ACC112 (cell line): ENCODE measurements at regions not wholly inside any gene's neighbourhood (a gene's known extent, or its start where the extent isn't known, plus 50 kb on each side); places are given as distances from the start of the nearest gene placed in this dataset.
"Not testable (repeated sequence)": the region's sequence is repeated elsewhere in the genome, so short reads cannot be mapped to it uniquely, and the experiment has no call there.

Experiments used
- H2AFZ ChIP-seq: fragments of 200-600 bp; sonication (generic); one replicate; pipeline ENCODE4 v1.6.0; 2017; ENCODE audit warnings: antibody characterized with exemption, low read length; ENCODE audit not compliant: unreplicated experiment
- H3K27ac ChIP-seq: fragments of 200-600 bp; sonication (generic); 2 replicates; pipeline ENCODE4 v1.5.1; 2014; ENCODE audit warnings: low read depth, mild to moderate bottlenecking, antibody characterized with exemption, low read length, moderate library complexity
- H3K27me3 ChIP-seq: fragments of 200-600 bp; sonication (generic); 2 replicates; pipeline ENCODE4 v1.6.1; 2014; ENCODE audit warnings: mild to moderate bottlenecking, antibody characterized with exemption, low read length, moderate library complexity, mixed read lengths; ENCODE audit not compliant: insufficient read depth
- H3K36me3 ChIP-seq: fragments of 200-600 bp; sonication (generic); 2 replicates; pipeline ENCODE4 v1.6.1; 2016; ENCODE audit warnings: mild to moderate bottlenecking, antibody characterized with exemption, low read length, moderate library complexity, mixed read lengths; ENCODE audit not compliant: insufficient read depth
- H3K4me1 ChIP-seq: fragments of 200-600 bp; sonication (generic); one replicate; pipeline ENCODE4 v1.6.1; 2016; ENCODE audit warnings: low read length, mixed read lengths; ENCODE audit not compliant: insufficient read depth, unreplicated experiment, control insufficient read depth
- H3K4me3 ChIP-seq: fragments of 200-600 bp; sonication (generic); 2 replicates; pipeline ENCODE4 v1.5.1; 2014; ENCODE audit warnings: mild to moderate bottlenecking, low read depth, low read length
- H3K79me2 ChIP-seq: fragments of 200-600 bp; sonication (generic); one replicate; pipeline ENCODE4 v1.6.0; 2016; ENCODE audit warnings: low read length; ENCODE audit not compliant: control insufficient read depth, unreplicated experiment, insufficient read depth

DNA sequence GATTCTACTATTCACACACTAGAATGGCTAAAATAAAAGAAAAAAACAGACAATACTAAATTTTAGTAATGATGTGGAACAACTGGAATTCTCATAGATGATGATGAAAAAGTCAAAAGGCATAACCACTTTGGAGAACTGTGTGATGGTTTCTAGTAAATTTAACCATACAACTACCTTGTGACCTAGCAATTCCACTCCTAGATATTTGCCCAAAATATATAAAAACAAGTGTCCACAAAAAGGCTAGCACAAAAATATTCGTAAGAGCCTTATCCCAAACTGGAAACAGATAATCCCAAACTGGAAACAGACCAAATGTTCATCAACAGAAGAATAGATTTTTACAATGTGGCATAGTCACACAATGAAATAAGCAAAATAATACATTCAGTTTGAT, 67.9 kb upstream of the PGBD5 start:
- no peak overlapping the region for H3K27ac ChIP-seq
- H3K4me1 ChIP-seq, result no peaks in the 10 kb centered on the region
- no peak overlapping the region for H2AFZ ChIP-seq
- no peaks in the 10 kb centered on the region for H3K79me2 ChIP-seq
- no peak overlapping the region for H3K4me3 ChIP-seq
- peaks cover 26% of the 10 kb centered on the region for H3K27me3 ChIP-seq
- no peaks in the 10 kb centered on the region for H3K36me3 ChIP-seq

GRCh38 chr1:230493264-230493663, 67.1 kb upstream of the PGBD5 start:
- peaks cover 21% of the 10 kb centered on the region for H3K27me3 ChIP-seq

GRCh38 chr1:230490436-230490835, 64.3 kb upstream of the PGBD5 start:
- Histone ChIP-seq H2AFZ (no peak overlapping the region), H3K4me1 (no peaks in the 10 kb centered on the region), H3K4me3 (no peak overlapping the region), H3K27me3 (peaks cover 6% of the 10 kb centered on the region; the same call in 1 of the 2 replicates), H3K79me2 (no peaks in the 10 kb centered on the region), H3K36me3 (no peaks in the 10 kb centered on the region), H3K27ac (no peak overlapping the region)

More at GRCh38 chr1:230493264-230493663, 67.1 kb upstream of the PGBD5 start:
- Histone ChIP-seq H3K79me2 (no peaks in the 10 kb centered on the region), H3K36me3 (no peaks in the 10 kb centered on the region), H3K4me3 (no peak overlapping the region), H2AFZ (no peak overlapping the region), H3K4me1 (no peaks in the 10 kb centered on the region), H3K27ac (no peak overlapping the region)

DNA sequence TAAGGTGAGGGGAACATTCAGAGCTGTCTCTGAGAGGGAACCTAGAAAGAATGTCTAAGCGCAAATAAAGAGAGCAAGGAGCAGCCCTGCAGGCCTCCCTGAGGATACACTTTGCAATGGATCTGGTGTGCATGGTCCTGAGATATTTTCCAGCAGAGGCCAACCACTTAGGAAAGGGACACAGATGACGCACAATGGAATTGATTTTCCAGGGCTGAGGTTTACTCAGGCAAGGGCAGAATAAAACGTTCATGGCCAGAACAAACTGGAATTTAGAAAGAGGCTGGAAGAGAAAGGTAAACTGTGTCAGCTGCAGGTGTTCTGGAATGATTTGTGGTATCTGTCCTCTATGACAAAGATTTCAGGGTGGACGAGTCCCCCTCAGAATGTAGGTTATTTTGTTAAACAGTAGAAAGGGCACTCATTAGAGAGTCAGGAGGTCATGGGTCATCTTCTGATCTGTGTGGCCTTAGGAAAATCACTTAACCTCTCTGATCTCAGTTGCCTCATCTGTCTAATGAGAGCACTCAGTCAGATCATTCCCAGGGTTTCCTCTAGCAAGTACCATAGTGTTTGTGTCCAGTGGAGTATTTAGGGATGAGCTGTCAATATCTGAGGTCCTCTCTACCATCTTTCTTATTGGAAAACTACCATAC, 61.8 kb upstream of the PGBD5 start:
- peaks cover 6% of the 10 kb centered on the region; the same call in 1 of the 2 replicates for H3K27me3 ChIP-seq
- no peaks in the 10 kb centered on the region for H3K4me1 ChIP-seq
- H3K27ac ChIP-seq, result no peak overlapping the region
- H3K36me3 ChIP-seq, result no peaks in the 10 kb centered on the region
- H3K79me2 ChIP-seq, result no peaks in the 10 kb centered on the region
- no peak overlapping the region for H2AFZ ChIP-seq
- no peak overlapping the region for H3K4me3 ChIP-seq

- H3K27me3 ChIP-seq, result peaks cover 15% of the 10 kb centered on the region
- H3K79me2 ChIP-seq, result no peaks in the 10 kb centered on the region
- no peaks in the 10 kb centered on the region for H3K36me3 ChIP-seq
- no peaks in the 10 kb centered on the region for H3K4me1 ChIP-seq
- no peak overlapping the region for H3K4me3 ChIP-seq
- no peak overlapping the region for H3K27ac ChIP-seq
- no peak overlapping the region for H2AFZ ChIP-seq
Observed at GRCh38 chr1:230476622-230477003, 50.5 kb upstream of the PGBD5 start.

DNA sequence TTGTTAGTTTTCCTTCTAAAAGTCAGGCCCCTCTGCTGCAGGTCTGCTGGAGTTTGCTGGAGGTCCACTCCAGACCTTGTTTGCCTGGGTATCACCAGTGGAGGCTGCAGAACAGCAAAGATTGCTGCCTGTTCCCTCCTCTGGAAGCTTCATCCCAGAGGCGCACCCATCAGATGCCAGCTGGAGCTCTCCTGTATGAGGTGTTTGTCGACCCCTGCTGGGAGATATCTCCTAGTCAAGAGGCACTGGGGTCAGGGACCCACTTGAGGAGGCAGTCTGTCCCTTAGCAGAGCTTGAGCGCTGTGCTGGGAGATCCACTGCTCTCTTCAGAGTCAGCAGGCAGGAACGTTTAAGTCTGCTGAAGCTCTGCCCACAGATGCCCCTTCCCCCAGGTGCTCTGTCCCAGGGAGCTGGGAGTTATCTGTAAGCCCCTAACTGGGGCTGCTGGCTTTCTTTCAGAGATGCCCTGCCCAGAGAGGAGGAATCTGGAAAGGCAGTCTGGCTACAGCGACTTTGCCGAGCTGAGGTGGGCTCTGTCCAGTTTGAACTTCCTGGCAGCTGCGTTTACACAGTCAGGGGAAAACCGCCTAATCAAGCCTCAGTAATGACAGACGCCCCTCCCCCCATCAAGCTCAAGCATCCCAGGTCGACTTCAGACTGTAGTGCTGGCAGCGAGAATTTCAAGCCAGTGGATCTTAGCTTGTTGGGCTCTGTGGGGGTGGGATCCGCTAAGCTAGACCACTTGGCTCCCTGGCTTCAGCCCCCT, 49.9 kb upstream of the PGBD5 start:
- not testable (repeated sequence) for H3K79me2 ChIP-seq, H3K27ac ChIP-seq, H2AFZ ChIP-seq, H3K36me3 ChIP-seq, H3K4me1 ChIP-seq, H3K4me3 ChIP-seq
- peaks cover 15% of the 10 kb centered on the region for H3K27me3 ChIP-seq
